NCI-H2171 treated with DMSO at 0.1 percent for 48 hours (cell line): ENCODE measurements at regions not wholly inside any gene's neighbourhood (a gene's known extent, or its start where the extent isn't known, plus 50 kb on each side); places are given as distances from the start of the nearest gene placed in this dataset.

ENCODE experiments used
- DNase-seq: peaks from one replicate; lab custom pipeline; 2025; lab: John Stamatoyannopoulos, UW

DNA sequence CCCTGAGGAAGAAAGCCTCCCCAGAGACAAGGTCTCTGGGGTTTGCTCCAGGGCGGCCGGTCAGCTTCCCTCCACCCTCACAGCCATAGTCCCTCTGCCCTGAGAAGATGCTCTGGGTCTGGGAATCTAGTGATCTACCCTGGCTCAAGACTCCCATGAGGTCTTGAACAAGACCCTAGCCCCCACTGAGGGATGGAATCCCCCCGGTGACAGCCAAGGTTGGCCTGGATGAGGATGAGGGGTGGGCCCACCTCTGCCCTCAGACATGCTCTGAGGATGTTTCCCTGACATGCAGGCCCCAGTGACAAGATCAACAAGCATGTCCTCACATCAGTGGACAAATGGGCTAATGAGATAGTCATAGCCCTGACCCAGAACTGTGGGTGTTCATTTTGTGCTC is 138.6 kb downstream of the C5orf15 start:
- no peak for DNase-seq

- DNase-seq = peak; percentile 71
Measured at GRCh38 chr5:133828722-133829121, 139.7 kb downstream of the C5orf15 start.

DNA sequence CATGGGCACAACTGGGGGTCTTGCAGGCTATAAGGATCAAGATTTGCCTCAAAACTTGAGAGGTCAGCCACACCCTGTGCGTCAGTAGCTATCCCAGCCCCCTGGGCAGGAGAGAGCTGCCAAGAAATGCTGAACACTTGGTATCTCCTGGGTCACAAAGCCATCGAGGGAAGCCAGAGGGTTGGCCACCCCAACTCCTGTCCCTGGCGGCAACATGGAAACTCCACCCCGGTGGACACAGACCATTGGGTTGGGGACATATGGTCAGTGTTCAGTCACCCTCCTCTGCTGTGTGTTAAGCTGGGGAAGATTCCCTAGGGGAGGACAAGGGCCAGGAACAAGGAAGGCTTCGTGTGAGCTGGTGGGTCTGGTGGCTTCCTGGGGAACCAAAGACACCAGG is 140.6 kb downstream of the C5orf15 start:
- no peak for DNase-seq

DNA sequence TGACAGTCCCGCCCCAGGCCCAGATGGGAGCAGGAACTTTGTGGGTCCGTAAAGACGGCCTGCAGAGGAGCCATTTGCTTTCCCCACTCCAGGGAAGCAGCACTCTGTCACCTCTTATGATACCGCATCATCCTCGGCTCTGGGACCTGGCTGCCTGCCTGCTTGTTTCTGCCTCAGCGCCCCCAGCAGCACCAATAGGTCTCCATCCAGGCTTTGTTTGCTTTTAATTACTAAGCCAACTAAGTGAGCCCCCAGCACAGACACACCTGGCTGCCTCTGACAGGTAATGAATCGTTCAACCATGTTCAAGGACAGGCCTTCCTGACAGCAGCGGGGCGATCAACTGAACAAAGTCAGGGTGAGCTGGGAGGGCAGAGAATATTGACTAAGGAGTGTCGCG is 141.4 kb downstream of the C5orf15 start:
- DNase-seq = peak; percentile 93

- peak; percentile 95 for DNase-seq
Measured at GRCh38 chr5:133825631-133826289, 142.7 kb downstream of the C5orf15 start.

DNA sequence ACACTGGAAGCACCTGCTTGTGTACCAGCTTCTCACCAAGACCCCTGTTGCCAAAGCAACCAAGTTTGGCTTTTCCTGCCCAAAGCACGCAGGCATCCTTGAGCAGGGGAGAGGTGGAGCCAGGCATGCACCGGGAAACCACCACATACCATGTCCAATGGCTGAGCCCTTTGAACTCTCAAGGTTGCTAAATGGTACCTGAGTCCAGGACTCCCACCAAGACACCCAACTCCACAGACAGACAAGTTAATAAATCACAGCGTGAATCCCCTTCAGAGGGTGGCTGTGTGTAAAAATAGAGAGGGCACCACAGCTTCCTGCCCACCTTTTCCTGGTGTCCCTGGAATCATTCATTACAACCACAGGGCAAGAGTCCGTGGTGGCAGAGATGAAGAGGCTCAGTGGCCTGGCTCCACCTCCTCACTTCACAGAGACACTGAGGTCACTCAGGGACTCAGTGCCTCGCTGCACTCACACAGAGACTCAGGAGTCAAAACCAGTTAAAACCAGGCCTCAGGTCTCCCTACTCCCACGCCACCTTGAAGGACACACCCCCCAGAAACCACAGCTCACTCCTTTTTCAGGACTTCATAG is 143.7 kb downstream of the C5orf15 start:
- no peak for DNase-seq

DNA sequence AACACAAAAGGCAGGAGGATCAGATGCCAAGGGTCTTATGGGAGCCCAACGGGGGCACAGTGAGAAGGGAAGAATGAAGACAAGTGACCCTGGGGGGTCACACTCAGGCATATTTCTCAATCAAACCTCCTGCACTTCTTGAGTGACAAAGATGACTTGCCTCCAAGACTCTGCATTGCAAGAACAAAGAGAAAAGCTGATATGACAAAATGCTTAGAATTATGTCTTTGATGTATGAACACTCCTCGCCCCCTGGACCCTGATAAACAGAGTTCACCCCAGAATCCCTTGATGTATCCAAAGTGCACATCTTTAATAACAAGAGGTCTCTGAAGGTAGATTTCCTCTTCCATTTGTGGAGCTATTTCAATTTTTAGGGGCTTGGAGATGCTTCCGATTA is 146.5 kb downstream of the C5orf15 start:
- no peak for DNase-seq

DNA sequence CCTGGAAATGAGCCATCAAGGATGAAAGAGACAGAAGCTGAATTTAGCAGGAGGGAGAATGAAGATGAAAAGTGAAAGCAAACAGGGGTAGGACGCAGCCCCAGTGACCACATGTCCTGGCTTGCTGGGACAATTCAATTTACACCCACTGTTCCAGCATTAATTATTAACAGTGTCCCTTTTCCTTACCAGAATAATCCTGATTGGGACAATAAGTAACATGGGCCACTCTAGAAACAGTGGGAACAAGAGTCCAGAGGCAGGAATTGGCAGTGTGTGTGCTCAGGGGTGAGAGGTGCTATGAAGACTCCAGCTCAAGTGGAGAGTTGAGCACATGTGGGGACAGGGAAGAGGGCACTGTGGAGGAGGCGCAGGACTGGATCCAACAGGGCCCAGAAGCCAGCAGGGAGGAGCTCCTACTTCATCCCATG is 147.1 kb downstream of the C5orf15 start:
- DNase-seq = no peak

- no peak for DNase-seq
Measured at GRCh38 chr5:133820507-133820906, 147.9 kb downstream of the C5orf15 start.

DNA sequence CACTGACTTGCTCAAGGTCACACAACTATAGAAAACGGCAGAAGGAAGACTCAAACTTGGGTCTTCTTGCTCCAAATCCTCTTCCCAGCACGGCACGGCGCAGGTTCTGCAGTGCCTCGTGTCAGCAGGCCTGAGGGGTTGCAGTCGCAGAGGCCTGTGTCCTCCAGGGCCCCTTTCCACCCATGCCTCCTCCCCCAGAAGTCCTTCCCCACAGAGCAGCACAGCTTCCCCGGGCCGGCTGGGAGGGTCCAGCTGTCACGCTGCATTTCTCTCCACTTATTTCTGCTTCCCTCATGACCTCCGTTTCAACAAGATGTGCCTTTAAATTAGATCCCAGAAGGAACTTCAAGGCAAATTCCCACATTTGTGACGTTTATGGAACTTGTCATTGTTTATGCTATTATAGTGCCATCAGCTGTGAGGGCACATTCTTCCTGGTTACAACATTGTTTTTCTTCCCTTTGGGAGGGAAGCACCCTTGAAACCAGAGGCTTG is 148.4 kb downstream of the C5orf15 start:
- no peak for DNase-seq

DNA sequence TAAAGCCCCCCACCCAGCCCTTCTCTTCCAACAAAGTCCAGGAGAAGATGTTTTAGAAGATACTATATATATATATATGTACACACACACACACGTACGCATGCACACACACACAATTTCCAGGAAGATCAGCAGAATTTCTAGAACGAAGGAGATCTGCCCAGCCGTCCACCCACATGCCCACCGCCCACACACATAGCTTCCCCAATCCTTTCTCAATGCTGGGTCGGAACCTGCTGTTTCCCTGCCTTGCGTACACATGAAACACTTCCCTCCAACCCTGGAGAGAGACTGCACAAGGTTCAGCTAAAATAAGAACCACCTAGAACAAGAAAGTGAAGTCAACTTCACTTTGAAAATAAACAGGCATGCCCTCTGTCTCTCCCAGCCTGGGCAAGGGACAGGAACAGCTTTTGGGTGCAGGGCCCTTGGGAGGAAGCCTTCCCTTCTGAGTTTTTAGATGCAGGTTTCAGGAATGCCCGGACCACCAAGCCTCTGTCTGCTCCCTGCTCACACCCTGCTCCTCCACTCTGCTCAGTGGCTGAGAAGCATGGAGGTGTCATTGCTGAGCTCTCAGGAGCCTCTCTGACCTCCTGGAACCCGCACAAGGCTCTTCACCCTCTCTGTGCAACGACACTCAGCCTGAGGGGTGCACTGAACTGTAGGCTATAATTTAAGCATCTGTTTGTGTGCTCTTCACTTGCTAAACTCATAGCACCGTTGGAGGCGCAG is 149.4 kb downstream of the C5orf15 start:
- no peak for DNase-seq

DNA sequence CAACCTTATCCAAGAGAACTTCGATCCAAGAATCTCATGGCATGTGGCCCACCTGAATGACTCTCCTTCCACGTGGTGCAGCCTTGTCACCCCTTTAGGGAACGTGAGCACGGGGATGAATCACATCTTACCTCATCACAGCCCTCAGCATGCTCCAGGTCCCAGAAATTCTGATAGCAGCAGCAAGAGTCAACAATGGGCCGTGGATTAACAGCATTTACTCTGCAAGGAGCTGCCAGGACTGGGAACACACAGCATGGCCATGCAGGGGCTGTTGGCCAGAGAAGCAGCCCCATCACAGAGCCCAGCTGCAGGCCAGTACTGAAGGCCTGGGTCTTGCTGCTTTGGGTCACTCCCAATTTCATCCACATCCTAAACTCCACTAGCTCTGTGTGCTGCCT is 150.4 kb downstream of the C5orf15 start:
- DNase-seq = no peak

DNA sequence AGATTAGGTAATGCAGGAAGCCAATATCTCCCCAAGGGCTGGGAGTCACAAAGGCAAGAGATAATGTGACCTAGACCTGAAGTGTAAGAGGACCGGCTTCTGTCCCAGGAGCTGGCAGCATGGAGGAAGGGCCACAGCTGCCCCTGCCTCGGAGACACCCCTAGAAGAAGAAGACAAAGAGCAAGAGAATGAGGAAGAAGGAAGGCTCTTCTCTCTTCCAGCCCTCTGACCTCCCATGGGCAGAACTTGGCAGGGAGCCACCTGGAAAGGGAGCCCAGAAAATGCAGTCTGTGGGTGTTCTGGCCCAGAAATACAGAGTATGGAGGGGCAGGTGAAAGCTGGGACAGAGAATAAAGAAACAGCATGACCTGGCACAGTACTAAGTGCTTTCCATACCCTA is 151.0 kb downstream of the C5orf15 start:
- no peak for DNase-seq

DNA sequence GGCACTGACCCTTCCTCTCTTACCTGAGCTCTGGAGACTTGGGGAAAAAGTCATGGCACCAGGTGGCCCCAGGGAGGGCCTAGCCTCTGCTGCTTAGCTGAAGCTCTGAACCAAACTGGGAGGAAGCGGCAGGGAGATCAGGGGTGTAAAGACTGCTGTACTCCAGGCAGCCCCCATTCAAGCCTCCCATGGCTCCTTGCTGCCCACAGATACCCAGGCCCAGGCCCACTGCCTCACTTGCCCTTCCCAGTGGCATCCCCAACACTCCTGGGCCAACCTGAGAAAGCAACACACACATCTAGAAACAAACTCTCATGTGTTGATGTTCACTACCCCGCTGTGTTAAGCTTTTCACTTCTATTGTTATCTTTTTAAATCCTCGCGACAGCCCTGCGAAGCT is 151.6 kb downstream of the C5orf15 start:
- DNase-seq = no peak

DNA sequence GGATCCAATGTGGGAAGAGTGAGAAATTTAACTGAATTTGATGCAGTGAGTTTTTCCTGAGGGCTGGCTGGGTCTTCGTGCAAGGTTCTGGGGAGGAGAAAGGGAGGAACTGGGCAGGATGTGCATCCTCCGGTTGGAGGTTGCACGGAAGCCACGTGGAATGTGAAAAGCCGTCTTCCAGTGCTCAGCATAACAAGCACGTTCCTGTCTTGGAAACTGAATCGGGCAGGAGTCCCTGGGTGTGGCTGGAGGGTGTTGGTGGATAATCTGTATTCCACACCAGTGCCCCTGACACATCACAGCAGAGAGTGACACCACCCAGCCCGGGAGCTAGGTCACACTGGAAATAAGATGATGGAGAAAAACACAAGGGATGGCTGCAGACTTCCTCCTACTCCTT is 154.3 kb downstream of the C5orf15 start:
- DNase-seq = no peak

- no peak for DNase-seq
Measured at GRCh38 chr5:133811168-133811567, 157.3 kb downstream of the C5orf15 start.

GRCh38 chr5:133809801-133810200 is 158.6 kb downstream of the C5orf15 start:
- DNase-seq = no peak

DNA sequence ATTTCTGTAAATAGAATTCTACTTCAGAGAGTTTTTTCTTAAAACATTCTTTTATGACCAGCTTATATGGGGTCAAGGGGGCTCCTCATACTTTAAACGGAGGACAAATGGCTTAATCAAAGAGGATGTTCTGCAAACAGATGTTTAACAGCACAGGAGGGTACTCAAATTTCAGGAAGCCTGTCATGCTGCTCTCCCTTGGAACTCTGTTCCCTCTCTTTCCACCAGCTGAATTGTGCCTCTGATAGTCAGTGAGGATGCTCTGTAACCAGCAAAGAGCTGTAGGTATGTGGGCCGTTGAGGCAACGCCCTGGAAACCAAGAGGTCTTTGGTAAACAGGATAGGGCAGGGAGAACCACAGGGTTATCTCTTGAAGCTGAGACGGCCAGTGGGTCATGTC is 161.1 kb downstream of the C5orf15 start:
- peak; percentile 29 for DNase-seq

DNA sequence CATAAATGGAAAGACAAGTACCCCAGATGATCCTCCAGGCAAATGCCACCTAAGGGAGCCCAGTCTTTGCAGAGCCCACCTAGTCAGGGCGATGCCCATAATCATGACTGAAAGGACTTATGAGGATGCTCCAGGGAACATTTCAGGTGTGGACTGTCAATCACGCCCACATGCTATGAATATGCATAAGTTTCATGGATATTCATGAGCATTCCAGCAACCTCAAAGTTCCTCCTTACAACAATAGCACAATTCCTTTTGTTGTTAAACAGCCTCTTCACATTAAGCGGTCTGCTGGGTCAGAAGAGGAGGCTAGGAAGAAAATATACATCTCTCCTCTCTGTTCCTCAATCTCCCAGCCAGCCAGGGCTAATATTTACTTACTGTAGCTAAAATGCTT is 161.6 kb downstream of the C5orf15 start:
- DNase-seq = no peak

DNA sequence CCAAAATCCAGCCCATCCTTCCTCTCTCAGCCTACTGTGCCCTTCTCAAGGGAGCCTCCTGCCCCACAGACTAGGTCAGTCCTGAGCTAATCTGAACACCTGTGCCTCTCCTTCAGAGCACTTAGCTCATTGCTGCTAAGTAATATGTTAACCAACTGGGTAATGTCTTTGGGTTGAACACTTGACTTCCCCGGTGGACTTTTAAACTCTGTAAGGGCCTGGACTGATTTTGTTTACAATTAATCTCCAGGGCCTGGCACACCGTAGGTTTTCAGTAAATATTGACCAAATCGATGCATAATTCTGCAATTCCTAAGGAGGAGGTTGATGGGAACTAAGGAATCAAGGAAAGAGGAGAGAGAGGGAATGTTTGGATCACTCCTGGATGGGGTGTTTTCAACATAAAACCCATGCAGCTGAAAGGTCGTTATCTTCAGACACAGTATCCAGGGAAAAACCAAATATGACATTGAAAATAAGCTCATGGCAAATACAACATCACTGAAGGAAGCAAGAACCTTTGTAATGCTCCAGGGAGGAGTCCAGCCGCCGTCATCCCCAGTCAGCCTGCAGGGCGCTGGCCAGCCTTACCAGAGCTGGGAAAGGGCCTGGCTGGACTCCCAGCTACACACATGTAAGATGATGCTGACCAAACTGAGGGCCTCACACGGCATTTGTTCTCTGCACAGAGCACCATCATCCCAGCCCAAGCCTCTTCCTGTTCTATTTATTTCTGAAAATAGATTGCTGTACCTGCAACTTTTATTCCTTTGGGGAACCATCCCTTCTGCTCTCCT is 166.3 kb downstream of the C5orf15 start:
- no peak for DNase-seq

GRCh38 chr5:133801431-133801830 is 167.0 kb downstream of the C5orf15 start:
- DNase-seq = no peak

DNA sequence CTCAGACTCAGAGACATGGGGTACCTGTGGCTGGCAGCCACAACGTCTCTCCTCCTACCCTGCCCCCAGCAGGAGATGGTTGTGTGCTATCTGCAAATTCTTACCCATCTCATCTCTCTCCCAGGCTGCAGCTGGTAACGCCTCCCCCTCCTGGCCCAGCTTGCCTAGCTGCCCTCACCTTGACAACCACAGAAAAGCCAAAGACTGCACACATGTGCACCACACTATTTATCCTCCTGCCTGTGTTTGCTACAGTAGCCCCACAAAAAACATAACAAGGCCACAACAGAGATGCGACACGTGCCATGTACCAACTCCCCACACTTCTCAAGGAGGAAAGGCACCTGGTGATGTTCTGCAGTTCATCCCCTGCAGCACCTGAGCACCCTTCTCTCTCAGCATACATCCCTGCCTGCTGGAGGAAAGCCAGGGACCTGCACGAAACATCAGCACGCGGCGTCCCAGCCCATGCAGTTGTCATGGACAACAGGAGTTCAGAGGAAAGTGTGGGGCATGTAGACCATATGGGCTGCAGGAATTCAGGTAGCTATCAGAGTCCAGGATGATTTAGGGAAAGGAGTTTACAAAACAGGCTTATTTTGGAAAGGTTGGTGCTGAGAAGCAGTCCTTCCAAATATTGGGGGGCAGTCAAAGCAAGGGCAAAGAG is 168.7 kb downstream of the C5orf15 start:
- peak; percentile 76 for DNase-seq
